ENCODE measurements at regions not wholly inside any gene's neighbourhood (a gene's known extent, or its start where the extent isn't known, plus 50 kb on each side); places are given as distances from the start of the nearest gene placed in this dataset.
"Not testable (repeated sequence)": the region's sequence is repeated elsewhere in the genome, so short reads cannot be mapped to it uniquely, and the experiment has no call there.

DNA sequence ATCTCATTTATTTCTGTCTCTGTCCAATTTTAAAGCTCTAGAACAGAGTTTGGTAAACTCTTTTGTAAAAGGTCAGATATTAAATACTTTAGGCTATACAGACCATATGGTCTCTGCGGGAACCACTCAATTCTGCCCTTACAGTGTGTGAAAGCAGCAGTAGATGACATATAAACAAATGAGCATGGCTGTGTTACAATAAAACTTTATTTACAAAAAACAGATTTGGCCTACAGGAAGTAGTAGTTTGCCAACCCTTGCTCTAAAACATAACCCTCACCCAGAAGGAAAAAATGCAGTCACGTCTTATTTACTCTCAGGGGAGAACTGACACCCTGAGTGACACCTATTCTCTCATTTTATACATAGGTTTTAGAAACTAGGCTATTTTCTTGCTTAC, 220.4 kb downstream of the DEPDC1B start:
- FAIRE-seq (no peak), DNase-seq (ENCODE audit: insufficient read length, low spot score) (no peak)
- TF ChIP-seq POLR2A (IDR thresholded peaks at IDR 0.05; ENCODE audit: low read depth, low read length) (no peak), PAX5 (IDR thresholded peaks at IDR 0.05; ENCODE audit: insufficient read depth, low read length, severe bottlenecking) (no peak), POLR2AphosphoS5 (IDR thresholded peaks at IDR 0.05; ENCODE audit: low read depth, low read length) (no peak), POU2F2 (IDR thresholded peaks at IDR 0.05; ENCODE audit: low read depth, low read length) (no peak), TAF1 (IDR thresholded peaks at IDR 0.05; ENCODE audit: low read depth, low read length) (no peak)

DNA sequence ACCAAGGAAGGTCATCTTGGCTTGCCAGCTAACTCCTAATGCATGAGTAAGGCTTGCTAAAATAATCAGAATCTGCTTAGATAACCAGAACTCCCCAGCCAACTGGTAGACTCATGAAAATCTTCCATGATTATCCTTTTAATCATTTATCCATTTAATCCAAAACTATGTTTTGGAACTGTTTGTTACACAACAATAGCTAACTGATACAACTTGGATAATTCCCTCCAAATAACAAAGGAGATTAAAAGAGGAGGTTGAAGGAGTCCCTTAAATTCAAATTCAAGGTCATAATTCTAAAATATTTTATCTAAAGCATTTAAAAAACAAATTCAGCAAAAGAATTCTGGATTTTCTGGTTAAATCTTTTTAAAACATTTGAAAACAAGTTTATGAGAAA, 222.1 kb downstream of the DEPDC1B start:
- DNase-seq (ENCODE audit: insufficient read length, low spot score) = no peak
- TF ChIP-seq POLR2AphosphoS5 (IDR thresholded peaks at IDR 0.05; ENCODE audit: low read depth, low read length) (no peak), POU2F2 (IDR thresholded peaks at IDR 0.05; ENCODE audit: low read depth, low read length) (no peak), SPI1 (IDR thresholded peaks at IDR 0.05; ENCODE audit: low read depth, low read length) (no peak), PAX5 (IDR thresholded peaks at IDR 0.05; ENCODE audit: insufficient read depth, low read length, severe bottlenecking) (no peak), POLR2A (IDR thresholded peaks at IDR 0.05; ENCODE audit: low read depth, low read length) (no peak), TAF1 (IDR thresholded peaks at IDR 0.05; ENCODE audit: low read depth, low read length) (no peak)
- no peak for FAIRE-seq

- FAIRE-seq (no peak), DNase-seq (ENCODE audit: insufficient read length, low spot score) (no peak)
- TF ChIP-seq PAX5 (IDR thresholded peaks at IDR 0.05; ENCODE audit: insufficient read depth, low read length, severe bottlenecking) = no peak
- TF ChIP-seq POLR2AphosphoS5 (IDR thresholded peaks at IDR 0.05; ENCODE audit: low read depth, low read length) = no peak
- TF ChIP-seq POLR2A (IDR thresholded peaks at IDR 0.05; ENCODE audit: low read depth, low read length) = no peak
- no peak for TF ChIP-seq POU2F2 (IDR thresholded peaks at IDR 0.05; ENCODE audit: low read depth, low read length)
- no peak for TF ChIP-seq TAF1 (IDR thresholded peaks at IDR 0.05; ENCODE audit: low read depth, low read length)
- TF ChIP-seq SPI1 (IDR thresholded peaks at IDR 0.05; ENCODE audit: low read depth, low read length) = no peak
Measured at GRCh38 chr5:60473654-60474053, 226.3 kb downstream of the DEPDC1B start.

GRCh38 chr5:60473027-60473426, 226.9 kb downstream of the DEPDC1B start:
- not testable (repeated sequence) for FAIRE-seq; DNase-seq (ENCODE audit: insufficient read length, low spot score)

DNA sequence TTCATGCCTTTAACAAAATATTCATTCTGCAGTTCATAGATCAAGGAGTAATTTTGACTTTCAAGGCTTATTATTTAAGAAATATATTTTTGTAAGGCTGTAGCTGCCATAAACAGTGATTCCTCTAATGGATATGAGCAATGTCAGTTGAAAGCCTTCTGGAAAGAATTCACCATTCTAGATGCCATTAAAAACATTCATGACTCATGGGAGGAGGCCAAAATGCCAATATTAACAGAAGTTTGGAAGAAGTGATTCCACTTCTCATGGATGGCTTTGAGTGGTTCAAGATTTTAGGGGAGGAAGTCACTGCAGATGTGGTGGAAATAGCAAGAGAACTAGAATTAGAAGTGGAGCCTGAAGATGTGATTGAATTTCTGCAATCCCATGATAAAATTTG, 229.1 kb downstream of the DEPDC1B start:
- TF ChIP-seq POU2F2 (IDR thresholded peaks at IDR 0.05; ENCODE audit: low read depth, low read length) (no peak), SPI1 (IDR thresholded peaks at IDR 0.05; ENCODE audit: low read depth, low read length) (no peak), POLR2AphosphoS5 (IDR thresholded peaks at IDR 0.05; ENCODE audit: low read depth, low read length) (no peak), POLR2A (IDR thresholded peaks at IDR 0.05; ENCODE audit: low read depth, low read length) (no peak), TAF1 (IDR thresholded peaks at IDR 0.05; ENCODE audit: low read depth, low read length) (no peak), PAX5 (IDR thresholded peaks at IDR 0.05; ENCODE audit: insufficient read depth, low read length, severe bottlenecking) (no peak)
- FAIRE-seq (no peak), DNase-seq (ENCODE audit: insufficient read length, low spot score) (no peak)

DNA sequence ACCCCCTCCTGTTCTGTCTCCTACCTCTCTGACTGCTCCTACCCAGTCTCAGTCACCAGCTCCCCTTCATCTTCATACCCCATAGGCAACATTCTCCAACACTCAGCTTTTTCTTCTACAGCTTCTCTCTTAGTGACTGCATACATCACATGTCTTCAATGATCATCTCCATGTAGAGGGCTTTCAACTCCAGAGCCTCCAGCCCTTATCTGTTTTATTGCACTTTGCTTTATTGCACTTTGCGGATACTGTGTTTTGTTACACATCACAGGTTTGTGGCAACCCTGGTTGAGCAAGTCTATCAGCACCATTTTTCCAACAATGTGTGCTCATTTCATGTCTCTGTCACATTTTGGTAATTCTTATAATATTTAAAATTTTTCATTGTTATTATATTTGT, 230.7 kb downstream of the DEPDC1B start:
- FAIRE-seq = no peak
- TF ChIP-seq SPI1 (IDR thresholded peaks at IDR 0.05; ENCODE audit: low read depth, low read length) (no peak), POLR2A (IDR thresholded peaks at IDR 0.05; ENCODE audit: low read depth, low read length) (no peak), TAF1 (IDR thresholded peaks at IDR 0.05; ENCODE audit: low read depth, low read length) (no peak), POU2F2 (IDR thresholded peaks at IDR 0.05; ENCODE audit: low read depth, low read length) (no peak), PAX5 (IDR thresholded peaks at IDR 0.05; ENCODE audit: insufficient read depth, low read length, severe bottlenecking) (no peak), POLR2AphosphoS5 (IDR thresholded peaks at IDR 0.05; ENCODE audit: low read depth, low read length) (no peak)
- no peak for DNase-seq (ENCODE audit: insufficient read length, low spot score)

DNA sequence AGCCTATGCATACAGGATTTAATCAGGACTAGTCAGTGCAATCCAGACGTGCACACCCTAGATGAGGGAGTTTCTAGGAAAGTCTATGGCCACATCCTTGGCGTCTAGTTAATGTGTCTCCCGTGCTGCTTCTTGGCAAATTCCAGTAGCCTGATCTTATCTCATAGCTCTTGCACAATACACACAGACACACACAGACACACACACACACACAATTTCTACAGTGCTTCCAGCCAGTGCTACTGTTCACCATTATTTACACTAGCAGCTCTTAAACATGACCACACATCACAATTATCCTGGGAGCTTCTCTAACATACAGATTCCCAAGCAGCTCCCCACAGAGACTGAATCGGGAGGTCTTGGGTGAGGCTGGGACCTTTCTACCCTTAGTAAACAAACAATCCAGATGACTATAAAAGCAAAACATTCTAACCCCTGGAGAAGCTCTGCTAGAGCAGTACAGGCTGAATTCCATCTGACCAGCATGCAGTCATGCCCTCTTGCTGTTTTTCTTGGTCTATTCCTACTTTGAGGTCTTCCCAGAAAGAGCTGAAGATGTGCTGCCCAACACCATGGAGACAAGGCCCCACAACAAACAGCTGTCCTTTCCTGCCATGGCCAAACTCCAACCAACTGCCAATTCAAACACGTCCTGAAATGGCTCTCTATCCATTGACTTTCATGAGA, 236.6 kb downstream of the DEPDC1B start:
- TF ChIP-seq POLR2A (IDR thresholded peaks at IDR 0.05; ENCODE audit: low read depth, low read length) (no peak), TAF1 (IDR thresholded peaks at IDR 0.05; ENCODE audit: low read depth, low read length) (no peak), SPI1 (IDR thresholded peaks at IDR 0.05; ENCODE audit: low read depth, low read length) (no peak), POLR2AphosphoS5 (IDR thresholded peaks at IDR 0.05; ENCODE audit: low read depth, low read length) (no peak), PAX5 (IDR thresholded peaks at IDR 0.05; ENCODE audit: insufficient read depth, low read length, severe bottlenecking) (no peak), POU2F2 (IDR thresholded peaks at IDR 0.05; ENCODE audit: low read depth, low read length) (no peak)
- DNase-seq (ENCODE audit: insufficient read length, low spot score) (no peak), FAIRE-seq (no peak)

- TF ChIP-seq POLR2A (IDR thresholded peaks at IDR 0.05; ENCODE audit: low read depth, low read length) (no peak), POLR2AphosphoS5 (IDR thresholded peaks at IDR 0.05; ENCODE audit: low read depth, low read length) (no peak), PAX5 (IDR thresholded peaks at IDR 0.05; ENCODE audit: insufficient read depth, low read length, severe bottlenecking) (no peak), TAF1 (IDR thresholded peaks at IDR 0.05; ENCODE audit: low read depth, low read length) (no peak), POU2F2 (IDR thresholded peaks at IDR 0.05; ENCODE audit: low read depth, low read length) (no peak), SPI1 (IDR thresholded peaks at IDR 0.05; ENCODE audit: low read depth, low read length) (no peak)
- DNase-seq (ENCODE audit: insufficient read length, low spot score) = no peak
- FAIRE-seq = no peak
Measured at GRCh38 chr5:60458666-60459065, 241.3 kb downstream of the DEPDC1B start.

- FAIRE-seq (no peak), DNase-seq (ENCODE audit: insufficient read length, low spot score) (no peak)
- TF ChIP-seq PAX5 (IDR thresholded peaks at IDR 0.05; ENCODE audit: insufficient read depth, low read length, severe bottlenecking) (no peak), POU2F2 (IDR thresholded peaks at IDR 0.05; ENCODE audit: low read depth, low read length) (no peak), TAF1 (IDR thresholded peaks at IDR 0.05; ENCODE audit: low read depth, low read length) (no peak), SPI1 (IDR thresholded peaks at IDR 0.05; ENCODE audit: low read depth, low read length) (no peak), POLR2AphosphoS5 (IDR thresholded peaks at IDR 0.05; ENCODE audit: low read depth, low read length) (no peak), POLR2A (IDR thresholded peaks at IDR 0.05; ENCODE audit: low read depth, low read length) (no peak)
Measured at GRCh38 chr5:60457233-60457632, 242.7 kb downstream of the DEPDC1B start.

DNA sequence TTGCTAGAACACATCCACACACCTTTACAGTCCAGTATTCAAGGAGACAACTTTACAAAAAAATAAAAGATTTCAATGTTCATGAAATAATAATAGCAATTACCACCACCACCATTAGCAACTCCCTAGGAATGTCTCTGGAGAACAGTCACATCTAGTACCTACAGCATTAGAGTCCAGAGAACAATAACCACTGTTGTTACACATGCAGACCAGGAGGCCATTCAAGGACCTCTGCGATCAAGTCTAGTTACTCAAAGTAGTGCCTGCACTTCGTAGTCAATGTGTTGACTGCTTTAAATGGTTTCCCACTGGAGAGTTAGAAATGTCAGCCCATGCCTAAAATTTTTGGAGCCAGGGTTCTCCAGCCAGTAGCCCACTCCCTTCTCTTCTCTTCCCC, 244.4 kb downstream of the DEPDC1B start:
- FAIRE-seq = no peak
- no peak for TF ChIP-seq POLR2AphosphoS5 (IDR thresholded peaks at IDR 0.05; ENCODE audit: low read depth, low read length)
- no peak for TF ChIP-seq POU2F2 (IDR thresholded peaks at IDR 0.05; ENCODE audit: low read depth, low read length)
- TF ChIP-seq POLR2A (IDR thresholded peaks at IDR 0.05; ENCODE audit: low read depth, low read length) = no peak
- TF ChIP-seq TAF1 (IDR thresholded peaks at IDR 0.05; ENCODE audit: low read depth, low read length) = no peak
- no peak for TF ChIP-seq SPI1 (IDR thresholded peaks at IDR 0.05; ENCODE audit: low read depth, low read length)
- no peak for DNase-seq (ENCODE audit: insufficient read length, low spot score)

DNA sequence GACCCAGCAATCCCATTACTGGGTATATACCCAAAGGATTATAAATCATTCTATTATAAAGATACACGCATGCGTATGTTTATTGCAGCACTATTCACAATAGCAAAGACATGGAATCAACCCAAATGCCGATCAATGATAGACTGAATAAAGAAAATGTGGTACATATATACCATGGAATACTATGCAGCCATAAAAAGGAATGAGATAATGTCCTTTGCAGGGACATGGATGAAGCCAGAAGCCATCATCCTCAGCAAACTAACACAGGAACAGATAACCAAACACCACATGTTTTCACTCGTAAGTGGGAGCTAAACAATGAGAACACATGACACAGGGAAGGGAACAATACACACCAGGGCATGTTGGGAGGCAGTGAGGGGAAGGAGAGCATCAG, 245.7 kb downstream of the DEPDC1B start:
- not testable (repeated sequence) for FAIRE-seq; DNase-seq (ENCODE audit: insufficient read length, low spot score)

Data from GM12891 (cell line).